MM.1S (cell line): ENCODE measurements at regions not wholly inside any gene's neighbourhood (a gene's known extent, or its start where the extent isn't known, plus 50 kb on each side); places are given as distances from the start of the nearest gene placed in this dataset.

Experiments
- DNase-seq: peaks from one replicate; pipeline ENCODE4 v3.0.0-alpha.2; 2015
- H2AFZ ChIP-seq: fragments of 300-600 bp; sonication (generic); 2 replicates; pipeline ENCODE4 v1.6.0; 2016; ENCODE audit warnings: antibody characterized with exemption, low read length
- H3F3A ChIP-seq: fragments of 300-600 bp; sonication (generic); 2 replicates; pipeline ENCODE4 v1.6.1; 2016; ENCODE audit warnings: mild to moderate bottlenecking, antibody characterized with exemption, low read length, moderate library complexity, mixed read lengths; ENCODE audit not compliant: insufficient read depth
- H3K27ac ChIP-seq: fragments of 300-600 bp; sonication (generic); 2 replicates; pipeline ENCODE4 v1.5.1; 2016; ENCODE audit warnings: mild to moderate bottlenecking, low read length
- H3K27me3 ChIP-seq: fragments of 300-600 bp; sonication (generic); replicated peaks from 2 replicates; pipeline ENCODE4 v1.6.0; 2016; ENCODE audit warnings: low read length; ENCODE audit not compliant: insufficient read depth
- H3K36me3 ChIP-seq: fragments of 300-600 bp; sonication (generic); replicated peaks from 2 replicates; pipeline ENCODE4 v1.6.1; 2016; ENCODE audit warnings: mild to moderate bottlenecking, low read length, mixed read lengths; ENCODE audit not compliant: insufficient read depth
- H3K4me1 ChIP-seq: fragments of 300-600 bp; sonication (generic); 2 replicates; pipeline ENCODE4 v1.6.1; 2016; ENCODE audit warnings: low read length, mixed read lengths
- H3K4me2 ChIP-seq: fragments of 300-600 bp; sonication (generic); 2 replicates; pipeline ENCODE4 v1.6.0; 2016; ENCODE audit warnings: low read depth, low read length
- H3K4me3 ChIP-seq: fragments of 300-600 bp; sonication (generic); 2 replicates; pipeline ENCODE4 v1.5.1; 2016; ENCODE audit warnings: low read length, mixed read lengths
- H3K79me2 ChIP-seq: fragments of 300-600 bp; sonication (generic); 2 replicates; pipeline ENCODE4 v1.6.1; 2016; ENCODE audit warnings: mixed run types, low read length, mixed read lengths
- H3K9ac ChIP-seq: fragments of 300-600 bp; sonication (generic); 2 replicates; pipeline ENCODE4 v1.6.1; 2016; ENCODE audit warnings: low read length, mixed read lengths
- H3K9me2 ChIP-seq: fragments of 300-600 bp; sonication (generic); replicated peaks from 2 replicates; pipeline ENCODE4 v1.6.1; 2016; ENCODE audit warnings: mild to moderate bottlenecking, low read length, mixed read lengths; ENCODE audit not compliant: insufficient read depth
- H3K9me3 ChIP-seq: fragments of 300-600 bp; sonication (generic); replicated peaks from 2 replicates; pipeline ENCODE4 v1.6.1; 2016; ENCODE audit warnings: mild to moderate bottlenecking, low read length, mixed read lengths; ENCODE audit not compliant: insufficient read depth
- H4K20me1 ChIP-seq: fragments of 300-600 bp; sonication (generic); 2 replicates; pipeline ENCODE4 v1.6.1; 2016; ENCODE audit warnings: mild to moderate bottlenecking, low read length, moderate library complexity, mixed read lengths; ENCODE audit not compliant: insufficient read depth
- EZH2 ChIP-seq: fragments of 300-600 bp; sonication (generic); optimal IDR thresholded peaks from 2 replicates; pipeline ENCODE3; 2017; ENCODE audit warnings: low read depth, mild to moderate bottlenecking, antibody characterized with exemption, low read length, mixed read lengths
- EZH2phosphoT487 ChIP-seq: fragments of 300-600 bp; sonication (generic); IDR thresholded peaks from 2 replicates; pipeline ENCODE4 v1.6.1; 2018; ENCODE audit warnings: antibody characterized with exemption, low read length
- TF ChIP-seq, protein P1 (sequence below): fragments of 300-600 bp; sonication (generic); IDR thresholded peaks from 2 replicates; pipeline ENCODE4 v1.5.1; 2016; ENCODE audit warnings: antibody characterized with exemption, low read length, mixed read lengths

DNA sequence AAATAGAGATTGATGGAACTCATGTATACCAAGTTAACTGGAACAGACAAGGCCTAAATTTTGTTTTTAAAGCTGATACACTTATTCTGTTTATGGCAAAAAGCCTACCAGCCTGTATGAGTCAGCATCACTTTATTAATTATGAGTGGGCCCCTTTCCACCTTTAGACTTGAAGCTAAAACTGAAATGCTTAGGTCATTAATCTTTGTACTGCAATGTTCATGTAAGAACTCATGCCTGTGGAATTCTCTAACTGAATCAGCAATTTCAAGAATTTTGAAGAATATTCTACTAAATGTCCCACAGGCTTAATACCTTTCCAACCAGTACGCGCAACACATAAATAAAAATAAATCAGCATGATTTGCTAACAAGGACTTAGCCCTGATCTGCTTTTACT lies 140.2 kb upstream of the PHACTR1 start:
- Histone ChIP-seq H3K36me3 (no peaks in the 10 kb centered on the region), H3K27ac (no peak overlapping the region), H3F3A (no peaks in the 10 kb centered on the region), H3K4me1 (no peaks in the 10 kb centered on the region), H3K9me2 (no peaks in the 10 kb centered on the region), H3K27me3 (no peaks in the 10 kb centered on the region), H3K9ac (no peak overlapping the region), H3K4me2 (no peak overlapping the region), H3K9me3 (no peaks in the 10 kb centered on the region), H3K79me2 (no peaks in the 10 kb centered on the region), H2AFZ (no peak overlapping the region), H4K20me1 (no peaks in the 10 kb centered on the region), H3K4me3 (no peak overlapping the region)
- TF ChIP-seq, protein P1, sequence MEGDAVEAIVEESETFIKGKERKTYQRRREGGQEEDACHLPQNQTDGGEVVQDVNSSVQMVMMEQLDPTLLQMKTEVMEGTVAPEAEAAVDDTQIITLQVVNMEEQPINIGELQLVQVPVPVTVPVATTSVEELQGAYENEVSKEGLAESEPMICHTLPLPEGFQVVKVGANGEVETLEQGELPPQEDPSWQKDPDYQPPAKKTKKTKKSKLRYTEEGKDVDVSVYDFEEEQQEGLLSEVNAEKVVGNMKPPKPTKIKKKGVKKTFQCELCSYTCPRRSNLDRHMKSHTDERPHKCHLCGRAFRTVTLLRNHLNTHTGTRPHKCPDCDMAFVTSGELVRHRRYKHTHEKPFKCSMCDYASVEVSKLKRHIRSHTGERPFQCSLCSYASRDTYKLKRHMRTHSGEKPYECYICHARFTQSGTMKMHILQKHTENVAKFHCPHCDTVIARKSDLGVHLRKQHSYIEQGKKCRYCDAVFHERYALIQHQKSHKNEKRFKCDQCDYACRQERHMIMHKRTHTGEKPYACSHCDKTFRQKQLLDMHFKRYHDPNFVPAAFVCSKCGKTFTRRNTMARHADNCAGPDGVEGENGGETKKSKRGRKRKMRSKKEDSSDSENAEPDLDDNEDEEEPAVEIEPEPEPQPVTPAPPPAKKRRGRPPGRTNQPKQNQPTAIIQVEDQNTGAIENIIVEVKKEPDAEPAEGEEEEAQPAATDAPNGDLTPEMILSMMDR = no peak
- TF ChIP-seq EZH2phosphoT487 (no peak), EZH2 (no peak)
- DNase-seq = no peak

DNA sequence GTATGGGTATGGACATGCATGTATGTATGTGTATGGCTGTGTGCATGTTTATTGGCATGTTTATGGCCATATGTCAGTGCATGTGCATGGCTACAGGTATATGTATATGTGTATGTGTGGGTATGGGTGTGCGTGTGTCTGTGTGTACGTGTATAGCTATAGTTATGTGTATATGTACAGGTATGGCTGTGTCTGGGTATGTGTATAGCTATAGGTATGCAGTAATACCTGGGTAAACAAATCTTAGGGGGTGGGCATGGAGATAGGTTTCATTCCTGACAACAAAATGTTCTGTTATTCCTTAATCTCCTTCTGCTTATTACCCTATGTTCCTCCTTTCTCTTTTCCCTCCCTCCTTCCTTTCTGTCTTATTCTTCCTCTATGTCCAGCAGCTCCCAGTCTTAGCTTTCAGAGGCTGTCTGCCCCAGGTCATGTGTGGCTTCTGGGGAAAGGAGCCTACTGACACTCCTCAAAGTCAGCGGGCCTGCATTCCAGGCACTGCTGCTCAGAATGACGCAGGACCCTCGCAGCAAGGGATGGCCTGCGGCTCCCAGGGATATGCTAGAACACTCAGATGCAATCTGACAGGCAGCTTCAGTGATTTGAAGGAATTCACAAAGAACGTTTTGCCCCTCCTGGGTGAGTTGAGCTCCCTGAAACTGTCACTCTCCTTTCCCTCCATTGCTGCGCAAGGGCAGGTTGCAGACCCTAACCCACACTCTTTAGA lies 139.3 kb upstream of the PHACTR1 start:
- no peak overlapping the region for H3K9ac ChIP-seq
- no peak overlapping the region for H3K4me2 ChIP-seq
- no peak overlapping the region for H3K27ac ChIP-seq
- no peaks in the 10 kb centered on the region for H4K20me1 ChIP-seq
- no peaks in the 10 kb centered on the region for H3K27me3 ChIP-seq
- H3K9me3 ChIP-seq = no peaks in the 10 kb centered on the region
- H3F3A ChIP-seq = no peaks in the 10 kb centered on the region
- no peaks in the 10 kb centered on the region for H3K79me2 ChIP-seq
- H3K36me3 ChIP-seq = no peaks in the 10 kb centered on the region
- DNase-seq = no peak
- H3K9me2 ChIP-seq = no peaks in the 10 kb centered on the region
- no peak for TF ChIP-seq EZH2phosphoT487
- TF ChIP-seq EZH2 = no peak
- TF ChIP-seq, protein P1 = no peak
- H2AFZ ChIP-seq = no peak overlapping the region
- H3K4me1 ChIP-seq = no peaks in the 10 kb centered on the region
- no peak overlapping the region for H3K4me3 ChIP-seq

DNA sequence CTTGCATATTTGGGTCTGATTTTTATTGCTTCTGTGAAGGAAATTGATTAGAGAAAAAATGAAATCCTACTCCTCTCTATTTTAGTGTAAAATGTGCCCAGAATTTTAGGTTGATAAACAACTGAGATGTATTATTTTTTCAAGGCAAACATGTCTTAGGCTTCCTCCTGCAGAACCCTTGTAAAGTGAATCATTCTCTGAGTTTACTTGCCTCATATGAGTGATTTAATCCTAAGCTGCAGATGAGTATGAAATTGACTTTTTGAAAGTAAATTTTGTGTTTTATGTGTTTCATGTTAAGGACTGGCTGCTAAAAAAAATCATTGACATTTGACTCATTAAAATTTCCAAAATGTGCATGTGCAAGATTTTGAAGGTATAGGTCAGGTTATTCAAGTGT lies 138.5 kb upstream of the PHACTR1 start:
- H3K4me3 ChIP-seq = no peak overlapping the region
- no peak overlapping the region for H3K9ac ChIP-seq
- no peak overlapping the region for H3K27ac ChIP-seq
- no peak for TF ChIP-seq EZH2
- TF ChIP-seq, protein P1 = no peak
- no peak for TF ChIP-seq EZH2phosphoT487
- no peaks in the 10 kb centered on the region for H3F3A ChIP-seq
- no peaks in the 10 kb centered on the region for H3K9me3 ChIP-seq
- no peaks in the 10 kb centered on the region for H3K9me2 ChIP-seq
- no peak overlapping the region for H2AFZ ChIP-seq
- H3K79me2 ChIP-seq = no peaks in the 10 kb centered on the region
- no peaks in the 10 kb centered on the region for H3K27me3 ChIP-seq
- no peaks in the 10 kb centered on the region for H3K4me1 ChIP-seq
- H4K20me1 ChIP-seq = no peaks in the 10 kb centered on the region
- H3K4me2 ChIP-seq = no peak overlapping the region
- no peak for DNase-seq
- no peaks in the 10 kb centered on the region for H3K36me3 ChIP-seq
